ENCODE measurements at regions not wholly inside any gene's neighbourhood (a gene's known extent, or its start where the extent isn't known, plus 50 kb on each side); places are given as distances from the start of the nearest gene placed in this dataset.

GRCh38 chr6:155740781-155741399 is 285.3 kb upstream of the NOX3 start:
- intact Hi-C loops (cut with DNase I), result no loop called here
- 90 to 98% (median 90%) methylated on average over 1 of the region's 1 CpG for WGBS, 3 donors

GRCh38 chr6:155738602-155739105 is 283.0 kb upstream of the NOX3 start:
- intact Hi-C loops (cut with DNase I), result no loop called here
- H3K27ac ChIP-seq, result no peak overlapping the region
- no peak for TF ChIP-seq POLR2A (IDR thresholded peaks at IDR 0.05)
- no peak for TF ChIP-seq EP300 (IDR thresholded peaks at IDR 0.05)
- TF ChIP-seq CTCF (IDR thresholded peaks at IDR 0.05), result no peak
- DNase-seq, result no peak
- no peaks in the 10 kb centered on the region for H3K4me1 ChIP-seq (ENCODE audit: insufficient read depth)
- WGBS, 3 donors, result 78 to 82% (median 80%) methylated on average over 3 of the region's 3 CpGs
- no peaks in the 10 kb centered on the region for H3K36me3 ChIP-seq
- no peaks in the 10 kb centered on the region for H3K9me3 ChIP-seq
- H3K4me3 ChIP-seq, result no peak overlapping the region
- H3K27me3 ChIP-seq, result no peaks in the 10 kb centered on the region

More at GRCh38 chr6:155740781-155741399, 285.3 kb upstream of the NOX3 start:
- Histone ChIP-seq H3K4me1 (ENCODE audit: insufficient read depth) (no peaks in the 10 kb centered on the region), H3K9me3 (no peaks in the 10 kb centered on the region), H3K27me3 (no peaks in the 10 kb centered on the region), H3K4me3 (no peak overlapping the region), H3K36me3 (no peaks in the 10 kb centered on the region), H3K27ac (no peak overlapping the region)
- no peak for DNase-seq
- TF ChIP-seq EP300 (IDR thresholded peaks at IDR 0.05) (no peak), POLR2A (IDR thresholded peaks at IDR 0.05) (no peak), CTCF (IDR thresholded peaks at IDR 0.05) (no peak)

GRCh38 chr6:155717374-155717773 is 261.7 kb upstream of the NOX3 start:
- 64 to 70% (median 65%) methylated on average over 1 of the region's 1 CpG for WGBS, 3 donors
- DNase-seq, result no peak
- intact Hi-C loops (cut with DNase I), result no loop called here

GRCh38 chr6:155710704-155711103 is 255.1 kb upstream of the NOX3 start:
- TF ChIP-seq POLR2A (IDR thresholded peaks at IDR 0.05) (no peak), CTCF (IDR thresholded peaks at IDR 0.05) (no peak), EP300 (IDR thresholded peaks at IDR 0.05) (no peak)

More at GRCh38 chr6:155717374-155717773, 261.7 kb upstream of the NOX3 start:
- Histone ChIP-seq H3K4me1 (ENCODE audit: insufficient read depth) (no peaks in the 10 kb centered on the region), H3K9me3 (no peaks in the 10 kb centered on the region), H3K27me3 (no peaks in the 10 kb centered on the region), H3K36me3 (no peaks in the 10 kb centered on the region), H3K27ac (no peak overlapping the region), H3K4me3 (no peak overlapping the region)
- TF ChIP-seq EP300 (IDR thresholded peaks at IDR 0.05) (no peak), CTCF (IDR thresholded peaks at IDR 0.05) (no peak), POLR2A (IDR thresholded peaks at IDR 0.05) (no peak)

More at GRCh38 chr6:155710704-155711103, 255.1 kb upstream of the NOX3 start:
- intact Hi-C loops (cut with DNase I), result no loop called here
- no peaks in the 10 kb centered on the region for H3K4me1 ChIP-seq (ENCODE audit: insufficient read depth)
- no peaks in the 10 kb centered on the region for H3K36me3 ChIP-seq
- H3K27me3 ChIP-seq, result no peaks in the 10 kb centered on the region
- 43 to 61% (median 58%) methylated on average over 2 of the region's 2 CpGs for WGBS, 3 donors
- no peaks in the 10 kb centered on the region for H3K9me3 ChIP-seq
- no peak overlapping the region for H3K27ac ChIP-seq
- no peak overlapping the region for H3K4me3 ChIP-seq
- no peak for DNase-seq
